SU-DHL-6 (cell line): ENCODE measurements at regions not wholly inside any gene's neighbourhood (a gene's known extent, or its start where the extent isn't known, plus 50 kb on each side); places are given as distances from the start of the nearest gene placed in this dataset.

Source experiments
- H2AFZ ChIP-seq: fragments of 200-600 bp; sonication (generic); 2 replicates; pipeline ENCODE4 v1.6.1; 2014; ENCODE audit warnings: low read depth, mild to moderate bottlenecking, moderate library complexity, mixed read lengths, antibody characterized with exemption, low read length; ENCODE audit not compliant: severe bottlenecking
- H3F3A ChIP-seq: fragments of 200-600 bp; shearing (Covaris generic); 2 replicates; pipeline ENCODE4 v1.6.0; 2016; ENCODE audit warnings: antibody characterized with exemption, mild to moderate bottlenecking; ENCODE audit not compliant: insufficient read depth
- H3K27ac ChIP-seq: fragments of 200-600 bp; sonication (generic); 2 replicates; pipeline ENCODE4 v1.5.1; 2016; ENCODE audit warnings: low read depth, mild to moderate bottlenecking, low read length, moderate library complexity, mixed read lengths
- H3K27me3 ChIP-seq: fragments of 200-600 bp; sonication (generic), shearing (Covaris generic); 2 replicates; pipeline ENCODE4 v1.6.0; 2014; ENCODE audit warnings: mild to moderate bottlenecking, low read length
- H3K36me3 ChIP-seq: fragments of 200-600 bp; sonication (generic); 2 replicates; pipeline ENCODE4 v1.6.1; 2014; ENCODE audit warnings: mild to moderate bottlenecking, low read length, mixed read lengths
- H3K4me2 ChIP-seq: fragments of 300-600, 200-600 bp; shearing (Covaris generic), sonication (generic); 2 replicates; pipeline ENCODE4 v1.6.0; 2014; ENCODE audit warnings: low read length, low read depth, mild to moderate bottlenecking; ENCODE audit not compliant: poor library complexity, severe bottlenecking
- H3K4me3 ChIP-seq: fragments of 200-600 bp; sonication (generic); 2 replicates; pipeline ENCODE4 v1.5.1; 2014; ENCODE audit warnings: antibody characterized with exemption, low read length, mild to moderate bottlenecking, mixed read lengths; ENCODE audit not compliant: insufficient read depth, poor library complexity, severe bottlenecking
- H3K79me2 ChIP-seq: fragments of 200-600 bp; sonication (generic); 2 replicates; pipeline ENCODE4 v1.6.1; 2014; ENCODE audit warnings: mild to moderate bottlenecking, low read length, moderate library complexity; ENCODE audit not compliant: insufficient read depth
- H3K9ac ChIP-seq: fragments of 200-600 bp; sonication (generic); 2 replicates; pipeline ENCODE4 v1.7.0; 2014; ENCODE audit warnings: mild to moderate bottlenecking, low read length
- H3K9me2 ChIP-seq: fragments of 200-600 bp; sonication (generic); replicated peaks from 2 replicates; pipeline ENCODE4 v1.6.1; 2014; ENCODE audit warnings: low read length; ENCODE audit not compliant: insufficient read depth
- H3K9me3 ChIP-seq: fragments of 200-600 bp; sonication (generic); 2 replicates; pipeline ENCODE4 v1.6.1; 2014; ENCODE audit warnings: low read length, mixed read lengths; ENCODE audit not compliant: insufficient read depth
- H4K20me1 ChIP-seq: fragments of 200-600 bp; sonication (generic); 2 replicates; pipeline ENCODE4 v1.6.1; 2014; ENCODE audit warnings: low read depth, mild to moderate bottlenecking, antibody characterized with exemption, low read length, moderate library complexity, mixed read lengths
- EZH2phosphoT487 ChIP-seq: fragments of 200-600 bp; sonication (generic), shearing (Covaris generic); conservative IDR thresholded peaks from 2 replicates; pipeline ENCODE4 v1.6.1; 2018; ENCODE audit warnings: mild to moderate bottlenecking, antibody characterized with exemption, low read length, moderate library complexity, mixed read lengths
- TF ChIP-seq, protein P1 (sequence below): fragments of 200-600 bp; sonication (generic); IDR thresholded peaks from one replicate; pipeline ENCODE4 v1.5.1; 2017; ENCODE audit warnings: antibody characterized with exemption, mild to moderate bottlenecking, low read length, moderate library complexity; ENCODE audit not compliant: insufficient read depth, poor library complexity, severe bottlenecking

DNA sequence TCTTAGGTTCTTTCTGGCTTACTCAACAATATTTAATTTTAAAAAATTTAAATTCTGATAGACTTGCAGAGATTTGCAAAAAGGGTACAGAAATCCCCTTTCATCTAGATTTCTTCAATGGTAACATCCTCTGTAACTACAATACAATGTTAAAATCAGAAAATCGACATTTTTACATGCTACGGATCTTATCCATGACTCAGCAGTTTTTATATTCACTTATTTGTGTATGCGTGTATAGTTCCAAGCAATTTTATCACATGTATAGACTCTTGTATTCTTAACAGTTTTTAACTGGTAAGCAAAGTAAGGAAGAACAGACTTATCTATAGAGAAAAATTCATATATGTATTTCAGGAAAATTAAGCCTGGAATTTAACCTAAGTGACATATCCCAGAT is 256.1 kb upstream of the MEX3C start:
- Histone ChIP-seq H3K9me2 (no peaks in the 10 kb centered on the region), H3K9me3 (no peaks in the 10 kb centered on the region)

DNA sequence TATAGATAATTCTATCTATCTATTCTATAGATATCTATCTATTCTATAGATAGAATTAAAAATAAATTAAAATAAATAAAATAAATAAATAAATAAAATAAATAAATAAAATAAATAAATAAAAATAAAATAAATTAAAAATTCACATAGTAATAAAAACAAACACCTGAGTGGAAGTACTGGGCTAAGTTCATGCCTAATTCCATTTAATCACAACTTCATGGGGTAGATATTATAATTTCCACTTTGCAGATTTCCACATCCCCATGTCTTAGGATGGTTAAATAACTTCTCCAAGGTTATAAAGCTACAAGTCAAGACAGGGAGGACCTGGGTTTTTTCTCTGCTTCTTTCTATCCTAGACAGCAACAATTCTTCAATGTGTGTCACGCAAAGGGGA is 261.4 kb upstream of the MEX3C start:
- Histone ChIP-seq H3F3A (no peaks in the 10 kb centered on the region), H4K20me1 (no peaks in the 10 kb centered on the region), H3K9me3 (no peaks in the 10 kb centered on the region), H3K4me2 (no peak overlapping the region), H3K27ac (no peak overlapping the region), H3K79me2 (no peaks in the 10 kb centered on the region), H3K36me3 (no peaks in the 10 kb centered on the region), H3K9me2 (no peaks in the 10 kb centered on the region), H3K9ac (no peak overlapping the region), H2AFZ (no peak overlapping the region), H3K4me3 (no peak overlapping the region), H3K27me3 (no peaks in the 10 kb centered on the region)
- TF ChIP-seq, protein P1, sequence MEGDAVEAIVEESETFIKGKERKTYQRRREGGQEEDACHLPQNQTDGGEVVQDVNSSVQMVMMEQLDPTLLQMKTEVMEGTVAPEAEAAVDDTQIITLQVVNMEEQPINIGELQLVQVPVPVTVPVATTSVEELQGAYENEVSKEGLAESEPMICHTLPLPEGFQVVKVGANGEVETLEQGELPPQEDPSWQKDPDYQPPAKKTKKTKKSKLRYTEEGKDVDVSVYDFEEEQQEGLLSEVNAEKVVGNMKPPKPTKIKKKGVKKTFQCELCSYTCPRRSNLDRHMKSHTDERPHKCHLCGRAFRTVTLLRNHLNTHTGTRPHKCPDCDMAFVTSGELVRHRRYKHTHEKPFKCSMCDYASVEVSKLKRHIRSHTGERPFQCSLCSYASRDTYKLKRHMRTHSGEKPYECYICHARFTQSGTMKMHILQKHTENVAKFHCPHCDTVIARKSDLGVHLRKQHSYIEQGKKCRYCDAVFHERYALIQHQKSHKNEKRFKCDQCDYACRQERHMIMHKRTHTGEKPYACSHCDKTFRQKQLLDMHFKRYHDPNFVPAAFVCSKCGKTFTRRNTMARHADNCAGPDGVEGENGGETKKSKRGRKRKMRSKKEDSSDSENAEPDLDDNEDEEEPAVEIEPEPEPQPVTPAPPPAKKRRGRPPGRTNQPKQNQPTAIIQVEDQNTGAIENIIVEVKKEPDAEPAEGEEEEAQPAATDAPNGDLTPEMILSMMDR = no peak
- TF ChIP-seq EZH2phosphoT487 = no peak

More for the DNA sequence above, 256.1 kb upstream of the MEX3C start:
- Histone ChIP-seq H3K36me3 (no peaks in the 10 kb centered on the region), H3K9ac (no peak overlapping the region), H3F3A (no peaks in the 10 kb centered on the region), H4K20me1 (no peaks in the 10 kb centered on the region), H3K79me2 (no peaks in the 10 kb centered on the region), H3K4me3 (no peak overlapping the region), H2AFZ (no peak overlapping the region), H3K27me3 (no peaks in the 10 kb centered on the region), H3K27ac (no peak overlapping the region), H3K4me2 (no peak overlapping the region)
- TF ChIP-seq EZH2phosphoT487 = no peak
- TF ChIP-seq, protein P1 = no peak

DNA sequence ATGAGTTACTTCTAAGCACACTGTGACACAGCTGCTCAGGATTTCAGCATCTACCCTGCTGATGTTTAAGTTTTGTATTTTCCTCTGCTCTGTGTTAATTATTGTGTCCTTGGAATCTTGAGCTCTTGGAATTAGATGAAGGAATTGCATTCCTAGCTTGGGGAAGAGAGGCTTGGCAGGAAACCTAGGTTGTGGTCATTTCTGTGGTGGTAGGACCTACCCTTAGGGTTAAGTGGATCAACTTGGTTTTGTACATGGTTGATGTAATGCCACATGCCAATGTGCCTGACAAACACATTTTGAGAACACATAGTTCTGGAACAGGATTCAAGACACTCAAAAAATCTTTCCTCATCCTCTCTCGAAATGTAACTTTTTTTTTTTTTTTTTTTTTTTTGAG is 264.5 kb upstream of the MEX3C start:
- Histone ChIP-seq H3F3A (no peaks in the 10 kb centered on the region), H3K36me3 (no peaks in the 10 kb centered on the region), H3K27me3 (no peaks in the 10 kb centered on the region), H3K4me2 (no peak overlapping the region), H3K9me3 (no peaks in the 10 kb centered on the region), H3K27ac (no peak overlapping the region), H4K20me1 (no peaks in the 10 kb centered on the region), H2AFZ (no peak overlapping the region), H3K4me3 (no peak overlapping the region), H3K9me2 (no peaks in the 10 kb centered on the region), H3K79me2 (no peaks in the 10 kb centered on the region), H3K9ac (no peak overlapping the region)
- no peak for TF ChIP-seq EZH2phosphoT487
- TF ChIP-seq, protein P1 = no peak
